DMS153 treated with DMSO at 0.1 percent for 48 hours (cell line): ENCODE measurements at regions not wholly inside any gene's neighbourhood (a gene's known extent, or its start where the extent isn't known, plus 50 kb on each side); places are given as distances from the start of the nearest gene placed in this dataset.
A peak's percentile ranks its signal among the peaks of the same experiment; 100 is the strongest.

Source experiments
- DNase-seq: peaks from one replicate; lab custom pipeline; 2025; ENCODE audit not compliant: unreplicated experiment; lab: John Stamatoyannopoulos, UW

DNA sequence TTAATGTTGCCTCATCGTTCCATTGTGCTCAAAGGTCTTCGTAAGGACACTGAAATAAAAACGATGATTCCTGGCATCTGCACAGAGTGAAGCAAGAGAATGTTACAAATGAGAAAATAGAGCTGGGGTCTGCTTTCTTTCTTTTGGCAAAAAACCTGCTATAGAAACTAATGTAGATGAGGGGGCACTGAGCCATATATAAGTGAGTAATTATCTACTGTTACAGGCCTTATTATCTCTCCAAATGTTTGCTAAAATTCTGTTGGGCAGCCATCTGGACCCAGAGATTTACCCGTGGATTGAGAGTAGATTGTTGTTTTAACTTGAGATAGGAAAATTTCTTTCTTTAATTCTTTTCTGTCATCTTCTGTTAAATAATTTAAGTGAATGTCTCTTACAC is 472.5 kb upstream of the PIK3C3 start:
- DNase-seq: no peak

DNA sequence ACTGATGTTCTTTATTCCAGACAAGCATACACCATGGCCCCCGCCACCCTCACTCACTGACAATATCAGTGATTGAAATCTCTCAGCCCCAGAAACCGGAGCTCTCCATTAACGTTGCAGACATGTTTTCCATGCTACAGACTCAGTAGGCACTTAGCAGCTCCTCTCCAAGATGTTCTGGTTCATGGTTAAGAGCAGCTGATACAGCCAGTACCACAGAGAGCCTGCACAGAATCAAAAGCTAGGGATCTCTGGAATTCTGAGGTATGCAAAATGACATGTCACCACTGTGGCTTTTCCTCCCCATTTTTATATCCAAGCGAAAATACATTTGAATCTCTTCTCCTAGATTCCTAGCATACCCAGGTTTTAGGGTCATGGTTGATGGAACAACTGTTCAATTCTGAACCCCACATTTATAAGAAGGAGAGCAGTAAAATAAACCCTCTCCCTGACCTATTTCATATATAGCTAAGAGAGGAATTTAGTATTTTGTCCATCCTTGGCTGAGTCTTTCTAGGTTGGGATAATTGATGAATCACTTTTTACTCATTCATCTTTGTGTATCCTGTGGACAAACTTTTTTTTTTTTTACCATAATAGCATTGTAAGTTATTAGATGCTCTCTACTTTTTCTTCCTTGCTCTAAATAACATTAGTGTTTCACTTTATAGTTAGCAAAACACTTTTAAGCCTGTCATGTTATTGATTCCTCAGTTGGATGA is 488.4 kb upstream of the PIK3C3 start:
- DNase-seq: no peak

DNA sequence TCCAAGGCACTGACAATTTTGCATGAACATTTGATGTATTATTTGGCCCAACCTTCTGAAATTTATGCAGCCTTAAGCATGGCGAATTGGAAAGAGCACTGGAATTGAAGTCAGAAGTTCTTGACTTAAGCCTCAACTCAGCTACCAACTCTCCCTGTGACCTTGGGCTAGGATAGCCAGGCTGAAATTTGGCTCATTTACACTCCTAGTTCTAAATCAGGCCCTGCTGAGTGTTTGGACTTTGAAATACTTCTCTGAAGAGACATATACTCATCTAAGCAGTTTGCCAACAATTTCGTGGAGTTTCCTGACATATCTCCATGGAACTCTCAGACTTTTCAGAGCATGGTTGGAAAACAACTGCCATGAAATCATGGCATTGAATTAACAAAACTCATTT is 489.6 kb upstream of the PIK3C3 start:
- no peak for DNase-seq

DNA sequence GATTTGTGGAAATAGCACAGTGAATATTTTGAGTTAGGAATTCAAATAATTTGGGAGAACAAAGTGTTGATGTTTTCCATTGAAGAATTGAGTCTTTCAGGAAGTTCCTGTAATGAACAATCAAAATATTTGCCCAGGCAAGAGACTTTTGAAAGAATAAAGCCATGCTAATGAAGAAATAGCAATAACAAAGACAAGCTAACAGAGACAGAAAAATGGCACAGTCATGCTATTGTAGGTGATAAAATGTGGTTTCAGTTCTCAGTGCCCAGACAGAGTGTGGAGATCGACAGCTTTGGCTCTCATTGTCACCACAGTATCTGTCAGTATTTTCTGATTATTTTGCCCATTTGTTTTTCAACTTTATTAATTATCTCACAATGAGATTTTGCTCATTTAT is 490.8 kb upstream of the PIK3C3 start:
- no peak for DNase-seq

DNA sequence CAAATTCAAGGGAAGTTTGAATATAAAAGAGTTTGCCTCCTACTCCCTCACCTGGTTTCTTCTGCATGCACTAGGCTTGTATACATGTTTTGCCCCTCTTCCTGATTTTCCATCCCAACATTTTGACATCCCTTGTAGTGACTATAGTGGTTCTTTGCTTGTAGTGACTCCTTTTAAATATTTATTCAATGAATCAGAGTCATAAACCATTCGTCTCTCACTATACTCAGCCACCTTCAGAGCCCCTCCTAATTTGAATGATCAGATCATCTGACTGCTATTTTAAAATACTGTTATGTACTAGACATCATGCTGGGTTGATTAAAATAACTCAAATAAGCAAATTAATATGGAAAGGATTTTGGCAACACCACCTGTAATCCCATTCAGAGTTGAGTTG is 492.1 kb upstream of the PIK3C3 start:
- DNase-seq: no peak

DNA sequence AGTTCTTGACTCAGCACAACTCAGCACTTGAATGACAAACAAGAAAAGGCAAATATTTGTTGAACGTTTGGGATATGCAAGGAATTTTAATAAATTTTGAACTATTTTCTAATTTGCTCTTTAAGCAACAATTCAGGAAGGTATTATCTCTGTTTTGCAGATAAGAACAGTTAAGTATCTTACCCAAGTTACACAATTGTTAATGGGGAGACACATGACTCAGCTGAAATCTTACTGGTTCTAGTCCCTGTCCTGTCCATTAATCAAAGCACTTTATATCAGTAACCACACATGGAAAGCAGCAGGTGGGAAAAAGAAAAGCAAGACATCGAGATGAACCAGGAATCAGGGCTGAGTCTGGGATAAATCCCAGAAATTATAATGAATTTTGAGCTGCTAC is 493.9 kb upstream of the PIK3C3 start:
- no peak for DNase-seq

DNA sequence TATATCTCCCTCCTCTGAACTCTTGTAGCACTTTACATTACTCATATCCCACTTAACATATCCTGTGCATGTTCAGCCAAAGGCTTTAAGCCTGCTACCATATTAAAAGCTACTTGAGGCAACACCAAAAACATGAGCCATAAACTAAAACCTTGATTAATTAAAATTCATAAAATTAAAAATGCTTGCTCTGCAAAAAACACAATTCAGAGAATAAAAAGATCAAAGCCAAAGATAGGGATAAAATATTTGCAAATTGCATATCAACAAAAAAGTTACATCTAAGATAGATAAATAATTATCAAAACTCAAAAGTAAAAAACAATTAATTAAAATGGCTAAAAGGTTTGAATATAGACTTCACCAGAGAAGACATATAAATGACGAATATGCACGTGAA is 495.4 kb upstream of the PIK3C3 start:
- DNase-seq: no peak

DNA sequence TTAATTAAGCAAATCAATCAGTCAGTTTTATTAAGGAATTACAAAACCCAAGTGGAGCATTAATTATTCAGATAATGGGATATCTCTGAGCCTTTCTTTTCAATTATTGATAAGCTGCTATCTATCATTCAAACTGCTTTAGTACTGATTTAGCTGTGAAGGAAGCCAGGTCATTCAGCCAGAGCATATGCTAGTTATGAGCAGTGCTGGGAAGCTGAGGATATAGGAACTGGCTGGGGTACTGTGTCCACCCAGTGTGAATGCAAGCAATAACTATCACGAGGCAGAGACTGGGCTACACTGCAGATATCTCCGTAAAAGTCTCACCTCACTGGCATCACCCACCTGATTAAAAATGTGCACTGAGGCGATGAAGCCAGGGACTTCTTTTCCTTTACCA is 496.7 kb upstream of the PIK3C3 start:
- no peak for DNase-seq

DNA sequence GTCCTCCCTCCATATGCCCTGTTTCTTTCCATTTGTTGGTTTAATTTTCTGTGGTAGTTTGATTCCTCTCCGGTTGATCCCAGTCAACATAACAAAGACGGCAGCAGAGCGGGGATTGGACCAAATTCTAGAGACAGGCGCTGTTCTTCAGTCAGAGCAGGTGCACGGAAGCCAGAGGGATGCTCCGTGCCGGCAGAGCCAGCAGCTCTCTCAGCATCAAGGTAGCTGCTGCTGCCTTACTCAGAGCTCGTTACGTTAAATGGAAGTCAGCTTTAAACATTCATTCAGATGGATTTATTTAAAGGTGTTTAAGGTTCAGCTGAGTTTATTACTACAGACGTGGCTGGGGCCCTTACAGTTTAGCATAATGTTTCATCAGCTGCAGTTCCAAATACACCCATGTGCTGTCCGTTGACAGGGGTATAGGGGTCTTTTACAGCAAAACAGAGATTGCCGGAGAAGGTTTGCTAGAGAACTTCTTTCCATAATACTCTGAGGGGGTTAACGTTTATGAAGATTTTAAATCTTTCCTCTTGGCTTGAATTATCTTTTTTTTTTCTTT is 497.2 kb upstream of the PIK3C3 start:
- no peak for DNase-seq

DNA sequence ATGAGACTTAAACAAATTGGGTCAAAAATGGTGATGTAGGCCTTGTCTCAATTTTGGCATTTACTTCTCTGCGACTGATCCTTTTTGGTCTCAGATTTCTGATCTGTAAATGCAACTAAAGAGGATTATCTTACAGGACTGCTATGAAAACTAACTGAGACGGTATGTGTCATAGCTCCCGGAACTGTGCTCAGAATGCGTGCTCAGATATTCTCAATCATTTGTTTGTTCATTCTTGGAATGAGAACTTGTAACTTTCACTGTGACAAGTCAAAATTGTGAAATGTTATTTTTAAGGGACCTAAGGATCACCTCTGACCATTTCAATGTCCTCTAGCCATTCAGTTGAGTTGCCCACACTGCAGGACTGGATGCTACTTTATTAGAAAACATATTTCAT is 498.2 kb upstream of the PIK3C3 start:
- no peak for DNase-seq

DNA sequence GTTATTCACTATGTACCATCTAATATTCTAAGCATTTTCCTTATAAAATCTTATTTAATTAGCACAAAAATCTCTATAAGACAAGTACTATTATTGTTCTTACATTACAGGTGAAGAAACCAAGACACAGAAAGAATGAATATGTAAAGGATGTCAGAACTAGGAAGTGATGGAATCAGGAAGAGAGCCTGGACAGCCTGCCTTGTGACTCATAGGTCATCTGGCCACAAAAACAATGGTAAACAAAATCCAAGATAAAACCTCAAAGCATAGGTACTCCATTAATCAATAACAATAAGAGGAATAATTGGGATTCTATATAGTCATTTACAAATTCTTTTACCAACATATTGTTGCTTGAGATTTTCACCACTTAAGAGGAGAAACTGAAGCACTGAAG is 505.4 kb upstream of the PIK3C3 start:
- no peak for DNase-seq

DNA sequence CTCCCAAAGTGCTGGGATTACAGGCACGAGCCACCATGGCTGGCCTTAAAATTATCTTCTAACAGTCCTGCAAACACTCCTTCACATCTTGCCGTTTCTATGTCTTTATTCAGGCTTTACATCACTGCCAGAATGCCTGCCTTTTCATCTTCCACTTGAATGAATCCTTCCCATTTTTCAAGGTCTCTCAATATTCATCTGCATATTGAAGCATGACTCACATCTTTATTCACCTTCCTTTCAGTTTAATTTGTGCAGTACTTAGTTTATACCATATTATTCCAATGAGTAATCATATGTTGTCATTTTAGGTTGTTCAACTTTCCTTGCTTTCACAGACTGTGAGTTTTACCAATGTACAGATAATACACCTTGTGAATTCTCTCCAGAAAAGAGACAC is 510.1 kb upstream of the PIK3C3 start:
- no peak for DNase-seq

DNA sequence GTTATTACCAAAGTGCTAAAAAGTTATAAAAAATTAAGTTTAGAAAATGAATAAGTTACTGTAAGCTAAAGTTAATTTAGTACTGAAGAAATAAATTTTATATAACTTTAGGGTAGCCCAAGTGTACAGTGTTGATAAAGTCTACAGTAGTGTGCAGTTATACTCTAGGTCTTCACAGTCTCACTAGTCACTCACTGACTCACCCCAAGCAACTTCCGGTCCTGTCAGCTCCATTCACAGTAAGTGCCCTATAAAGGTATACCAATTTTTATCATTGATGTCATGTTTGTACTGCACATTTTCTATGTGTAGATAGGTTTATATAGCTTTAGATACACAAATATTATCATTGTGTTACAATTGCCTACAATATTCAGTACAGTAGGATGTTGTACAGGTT is 518.3 kb upstream of the PIK3C3 start:
- DNase-seq: no peak

DNA sequence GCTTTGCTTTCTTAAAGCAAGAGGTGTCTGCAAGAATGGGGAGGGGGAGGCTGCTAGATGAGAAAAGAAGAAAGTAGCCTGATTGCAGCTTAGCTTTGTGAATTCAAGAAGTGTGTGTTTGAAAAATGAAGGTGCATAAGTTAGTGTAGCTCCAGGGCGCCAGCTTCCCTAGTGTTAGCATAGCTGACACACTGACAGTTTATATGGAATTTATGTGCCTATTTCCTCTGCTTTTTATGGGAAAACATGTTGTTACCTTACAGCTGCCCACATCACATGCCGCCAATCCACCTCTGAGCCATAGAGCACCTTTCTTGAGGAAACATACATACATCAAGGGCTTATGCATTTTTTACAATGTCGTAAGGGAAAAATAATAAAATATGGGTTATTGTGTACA is 536.4 kb upstream of the PIK3C3 start:
- no peak for DNase-seq

DNA sequence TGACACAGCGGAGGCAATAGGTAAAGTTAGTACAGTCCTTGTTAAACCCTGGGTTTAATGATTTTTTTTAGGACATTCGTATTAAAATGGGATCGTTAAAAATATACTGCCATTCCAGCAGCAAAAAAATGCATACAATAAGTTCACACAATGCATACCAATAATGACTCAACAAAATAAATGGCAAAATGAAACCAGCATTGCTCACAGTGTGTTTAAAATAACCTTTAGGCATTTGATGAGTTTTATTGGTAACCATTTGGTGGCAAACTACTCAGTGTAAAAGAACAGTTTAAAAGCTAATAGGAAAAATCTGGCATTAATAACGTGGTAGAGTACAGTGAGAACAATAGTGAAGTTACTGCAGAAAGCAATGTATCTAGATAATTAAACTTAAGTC is 539.0 kb upstream of the PIK3C3 start:
- no peak for DNase-seq

DNA sequence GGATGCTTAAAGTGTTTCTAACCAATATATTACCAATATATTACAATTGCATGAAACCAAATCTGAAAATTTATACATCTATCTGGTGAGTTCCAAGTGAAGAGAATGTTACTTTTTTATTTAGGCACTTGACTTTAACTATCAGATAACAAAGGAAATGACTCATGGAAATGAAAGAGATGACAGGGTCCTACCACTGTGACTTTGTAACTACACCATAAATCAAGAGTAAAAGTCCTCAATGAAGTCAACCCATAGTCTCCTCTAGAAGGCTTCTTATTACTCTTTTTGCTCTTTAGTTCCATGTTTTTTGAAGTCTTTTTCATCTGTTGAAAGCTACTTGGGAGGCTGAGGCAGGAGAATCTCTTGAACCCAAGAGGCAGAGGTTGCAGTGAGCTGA is 545.0 kb upstream of the PIK3C3 start:
- no peak for DNase-seq

DNA sequence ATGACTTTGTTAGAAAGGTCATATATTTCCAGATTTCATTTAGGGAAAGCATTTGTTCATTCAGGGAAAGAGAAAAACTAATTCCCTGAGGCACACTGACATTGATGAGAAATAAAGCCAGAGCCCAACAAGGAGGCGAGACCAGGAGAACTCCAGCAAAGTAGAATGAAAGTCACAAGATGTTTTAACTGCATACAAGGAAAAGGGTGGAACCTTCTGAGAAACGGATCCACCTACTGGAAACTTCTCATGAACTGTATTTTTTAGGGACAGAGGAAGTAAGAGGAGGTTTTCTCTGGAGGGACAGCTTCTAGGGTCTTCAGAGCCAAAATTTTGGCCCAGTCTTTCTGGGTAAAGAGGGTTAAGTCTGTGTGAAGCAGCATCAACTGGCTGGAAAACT is 548.2 kb upstream of the PIK3C3 start:
- DNase-seq: no peak

DNA sequence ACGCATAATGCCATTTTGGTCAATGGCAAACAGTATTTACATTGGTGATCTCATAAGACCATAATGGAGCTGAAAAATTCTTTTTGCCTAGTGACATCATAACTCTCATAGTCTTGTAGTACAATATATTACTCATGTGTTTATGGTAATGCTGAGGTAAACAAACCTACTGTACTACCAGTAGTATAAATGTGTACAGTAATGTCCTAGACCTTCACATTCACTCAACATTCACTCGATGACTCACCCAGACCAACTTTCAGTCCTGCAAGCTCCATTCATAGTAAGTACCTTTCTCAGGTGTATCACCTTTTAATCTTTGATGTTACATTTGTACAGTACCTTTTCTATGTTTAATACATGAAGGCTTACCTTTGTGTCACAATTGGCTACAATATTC is 558.2 kb upstream of the PIK3C3 start:
- no peak for DNase-seq

DNA sequence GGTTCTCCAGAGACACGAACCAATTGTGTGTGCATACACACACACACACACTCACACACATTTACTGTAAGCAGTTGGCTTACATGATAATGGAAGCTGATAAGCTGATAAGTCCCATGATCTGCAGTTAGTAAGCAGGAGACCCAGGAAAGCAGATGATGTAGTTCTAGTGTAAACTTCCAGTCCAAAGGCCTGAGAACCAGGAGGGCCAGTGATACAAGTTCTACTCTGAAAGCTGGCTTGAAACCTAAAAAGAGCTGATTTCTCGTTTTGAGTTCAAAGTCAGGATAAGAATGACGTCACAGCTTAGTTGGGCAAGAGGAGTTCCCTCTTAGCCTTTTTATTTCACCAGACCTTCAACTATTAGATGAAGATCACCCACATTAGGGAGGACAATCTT is 558.8 kb upstream of the PIK3C3 start:
- DNase-seq: no peak

DNA sequence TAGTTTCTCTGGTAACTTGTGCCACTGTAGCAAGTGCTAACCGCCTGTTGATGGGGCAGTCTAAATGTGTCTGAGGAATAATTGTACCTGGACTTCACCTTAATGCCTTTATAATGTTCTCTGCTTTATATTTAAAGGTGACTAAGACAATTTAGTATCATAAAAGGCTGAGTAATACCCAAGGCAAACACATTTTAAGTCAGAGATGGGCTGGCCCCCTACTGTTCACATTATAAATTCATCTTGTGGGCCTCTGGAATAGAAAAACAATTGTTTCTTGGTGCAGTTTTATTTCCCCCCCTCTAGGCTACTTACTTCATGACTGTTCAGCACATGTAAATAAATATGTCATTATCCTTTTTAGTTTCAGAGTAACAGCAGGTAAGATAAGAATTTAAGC is 559.3 kb upstream of the PIK3C3 start:
- DNase-seq: no peak

DNA sequence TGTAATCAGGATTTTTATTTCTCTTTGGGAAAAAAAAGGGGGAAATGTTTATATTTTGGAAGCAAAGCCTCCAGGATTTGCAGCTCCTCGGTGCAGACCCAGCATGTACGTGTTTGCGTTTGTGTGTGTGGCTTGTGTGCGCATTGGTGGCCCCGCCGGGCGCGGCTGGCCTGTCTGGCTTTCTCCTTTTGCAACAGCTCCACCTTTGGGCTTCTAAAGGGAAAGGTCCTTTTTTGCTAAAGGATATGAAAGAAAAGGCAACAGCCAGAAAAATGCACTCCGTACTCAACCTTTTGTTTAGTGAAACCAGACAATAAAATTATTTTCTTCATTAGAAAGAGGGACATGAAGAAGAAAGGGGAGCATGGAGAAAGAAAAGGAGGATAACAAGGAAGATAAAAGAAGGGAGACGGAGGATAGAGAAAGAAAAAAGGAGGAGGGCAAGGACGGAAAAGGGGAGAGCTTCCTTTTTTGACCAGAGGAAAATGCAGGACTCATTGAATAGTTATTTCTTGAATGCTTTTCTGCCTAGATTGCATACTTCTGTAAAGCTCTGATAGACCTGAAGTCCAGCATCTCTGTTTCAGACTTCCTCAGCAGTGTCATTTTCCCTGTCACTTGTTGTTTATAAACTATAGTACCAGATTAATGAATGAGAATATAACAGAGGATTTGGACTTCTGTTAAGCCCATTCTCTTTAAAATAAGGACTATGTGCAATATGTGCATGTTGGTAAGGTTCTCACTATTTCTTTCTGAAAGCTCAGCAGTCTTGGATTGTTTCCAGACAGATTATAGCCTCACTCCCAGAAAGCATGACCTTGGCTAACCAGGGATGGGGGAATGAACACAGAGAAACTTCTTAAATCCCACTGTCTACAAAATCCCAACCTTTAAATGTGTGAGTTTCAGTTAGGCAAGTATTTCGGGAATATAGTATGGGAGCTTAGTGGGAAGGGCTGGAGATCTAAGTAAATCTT is 563.1 kb upstream of the PIK3C3 start:
- peak; percentile 13 for DNase-seq

DNA sequence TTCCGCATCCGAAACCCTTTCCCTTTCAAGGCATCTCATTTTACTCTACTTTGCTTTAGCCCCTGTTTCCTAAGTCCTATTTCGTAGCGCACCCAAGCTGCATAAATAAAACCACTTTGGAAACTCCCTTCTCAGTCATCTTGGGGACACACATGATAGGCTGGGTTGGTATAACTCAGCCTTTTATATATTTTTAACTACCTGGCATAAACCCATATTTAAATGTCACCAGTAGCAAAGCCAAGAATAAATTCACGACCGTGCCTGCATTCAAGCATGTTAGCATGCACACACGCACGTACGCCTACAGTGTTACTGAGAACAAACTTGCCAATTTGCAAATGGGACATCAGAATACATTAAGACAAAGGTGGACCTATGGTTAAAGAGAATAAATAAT is 564.7 kb upstream of the PIK3C3 start:
- DNase-seq: no peak
